Endothelial cell of umbilical vein (primary cell): ENCODE measurements at regions not wholly inside any gene's neighbourhood (a gene's known extent, or its start where the extent isn't known, plus 50 kb on each side); places are given as distances from the start of the nearest gene placed in this dataset.

ENCODE experiments used
- BruUV-seq: library from RNA; stranded (reverse); fragments of 400-500 nt; replicated peaks from 2 replicates; lab custom pipeline; 2021; lab: Mats Ljungman, UMichigan
- CTCF ChIA-PET: fragments of 300-600, 350-600 bp; sonication (Branson Sonifier 250); formaldehyde crosslinking; loops from one replicate; lab custom pipeline; 2021; ENCODE audit warnings: antibody characterized with exemption, inconsistent platforms; lab: Charles Lee
- POLR2A ChIA-PET: fragments of 300-600, 350-600 bp; sonication (Branson Sonifier 250); formaldehyde crosslinking; loops from one replicate; lab custom pipeline; 2021; ENCODE audit warnings: antibody characterized with exemption, inconsistent platforms; lab: Charles Lee
- DNase-seq: peaks from one replicate; pipeline ENCODE4 v3.0.0-alpha.2; 2011; ENCODE audit warnings: low read depth, low spot score
- FAIRE-seq: peaks from 2 replicates; lab custom pipeline; 2011; peaks lifted over from hg19 to GRCh38; lab: Jason Lieb, UNC
- H2AFZ ChIP-seq: 2 replicates; pipeline ENCODE4 v1.6.0; 2012; ENCODE audit warnings: low read depth, low read length, control low read depth, inconsistent platforms
- H3K27ac ChIP-seq: 2 replicates; pipeline ENCODE4 v1.5.1; 2011; ENCODE audit warnings: low read depth, mild to moderate bottlenecking, control low read depth, low read length, moderate library complexity; ENCODE audit not compliant: insufficient read depth
- H3K27me3 ChIP-seq, 2 experiments: 2 replicates each; pipeline versions ENCODE4 v1.6.0 to v1.6.1; 2011; ENCODE audit warnings: low read length in 2 of 2, mixed read lengths in 1 of 2; ENCODE audit not compliant: control insufficient read depth in 2 of 2, insufficient read depth in 2 of 2
- H3K36me3 ChIP-seq, 2 experiments: 2 replicates in 1 of 2; 3 replicates in 1 of 2; pipeline ENCODE4 v1.5.1; 2011; ENCODE audit warnings: low read length in 2 of 2, mild to moderate bottlenecking in 1 of 2, moderate library complexity in 1 of 2; ENCODE audit not compliant: control insufficient read depth in 2 of 2, insufficient read depth in 2 of 2; ENCODE audit errors: extremely low read depth in 1 of 2
- H3K4me1 ChIP-seq: 3 replicates; pipeline ENCODE4 v1.5.1; 2011; ENCODE audit warnings: mild to moderate bottlenecking, low read length; ENCODE audit not compliant: control insufficient read depth, insufficient read depth; ENCODE audit errors: extremely low read depth
- H3K4me2 ChIP-seq: 2 replicates; pipeline ENCODE4 v1.6.1; 2011; ENCODE audit warnings: low read length, control low read depth, mixed read lengths; ENCODE audit not compliant: insufficient read depth
- H3K4me3 ChIP-seq, 3 experiments: fragments of 200-600 bp in 1 of 3; sonication (generic), shearing (Covaris generic) in 1 of 3; replicated peaks in 1 of 3; 2 replicates each; pipeline ENCODE4 v1.5.1; 2011 to 2016; ENCODE audit warnings: control low read depth in 3 of 3, low read length in 3 of 3, mild to moderate bottlenecking in 2 of 3, inconsistent platforms in 1 of 3, low read depth in 1 of 3, moderate library complexity in 1 of 3; ENCODE audit not compliant: insufficient read depth in 1 of 3
- H3K79me2 ChIP-seq: 2 replicates; pipeline ENCODE4 v1.6.0; 2012; ENCODE audit warnings: low read length, inconsistent platforms; ENCODE audit not compliant: control insufficient read depth, insufficient read depth
- H3K9ac ChIP-seq: replicated peaks from 2 replicates; pipeline ENCODE3; 2011; ENCODE audit warnings: low read length, control low read depth; ENCODE audit not compliant: insufficient read depth; ENCODE audit errors: extremely low read depth
- H3K9me1 ChIP-seq: replicated peaks from 3 replicates; pipeline ENCODE4 v1.6.0; 2011; ENCODE audit warnings: mild to moderate bottlenecking, low read length; ENCODE audit not compliant: control insufficient read depth, insufficient read depth; ENCODE audit errors: extremely low read depth
- H3K9me3 ChIP-seq: replicated peaks from 2 replicates; pipeline ENCODE4 v1.5.1; 2012; ENCODE audit warnings: low read length, inconsistent platforms; ENCODE audit not compliant: control insufficient read depth, insufficient read depth
- H4K20me1 ChIP-seq: replicated peaks from 2 replicates; pipeline ENCODE3; 2011; ENCODE audit warnings: mild to moderate bottlenecking, low read length; ENCODE audit not compliant: control insufficient read depth, insufficient read depth; ENCODE audit errors: extremely low read depth
- EZH2 ChIP-seq: IDR thresholded peaks from 2 replicates; pipeline ENCODE4 v1.6.1; 2012; ENCODE audit warnings: borderline replicate concordance, low read depth, mild to moderate bottlenecking, moderate library complexity, low read length, inconsistent platforms; ENCODE audit not compliant: severe bottlenecking
- FOS ChIP-seq: IDR thresholded peaks from 2 replicates; pipeline ENCODE4 v1.6.1; 2011; ENCODE audit warnings: mild to moderate bottlenecking, low read length, moderate library complexity, borderline replicate concordance; ENCODE audit not compliant: insufficient read depth
- GATA2 ChIP-seq: IDR thresholded peaks from 2 replicates; pipeline ENCODE4 v1.7.0; 2011; ENCODE audit warnings: low read depth, mild to moderate bottlenecking, moderate library complexity, mixed read lengths, low read length; ENCODE audit not compliant: insufficient read length, insufficient read depth
- JUN ChIP-seq: IDR thresholded peaks from 2 replicates; pipeline ENCODE4 v1.6.1; 2011; ENCODE audit warnings: borderline replicate concordance, low read depth; ENCODE audit not compliant: insufficient read length, insufficient read depth
- MYC ChIP-seq: IDR thresholded peaks from one replicate; pipeline ENCODE4 v1.6.1; 2011; ENCODE audit warnings: mild to moderate bottlenecking, low read depth, low read length
- POLR2A ChIP-seq: IDR thresholded peaks from 2 replicates; pipeline ENCODE4 v1.6.1; 2012; ENCODE audit warnings: low read depth, mild to moderate bottlenecking, control low read depth, low read length
- POLR2AphosphoS5 ChIP-seq: IDR thresholded peaks from 2 replicates; pipeline ENCODE4 v1.6.1; 2012; ENCODE audit warnings: low read depth, mild to moderate bottlenecking, control low read depth, low read length, moderate library complexity; ENCODE audit not compliant: insufficient read depth
- dilution Hi-C: fragments of 300-500 bp; cut with MboI; formaldehyde crosslinking; loops from one replicate; pipeline ENCODE4 v1.15.0; 2019; ENCODE audit warnings: low sequenced_read_pairs; ENCODE audit not compliant: extremely low pct_ligation_motif_present
- intact Hi-C: fragments of 100-400 bp; cut with micrococcal nuclease; formaldehyde crosslinking; loops from one replicate; pipeline ENCODE4 v1.10.0; 2022
- TF ChIP-seq, protein P1 (sequence below), 2 donors: IDR thresholded peaks; 1 replicate in 1 of 2; 2 replicates in 1 of 2; pipeline ENCODE4 v1.5.1; 2011; ENCODE audit warnings: low read length in 2 of 2, mild to moderate bottlenecking in 2 of 2, moderate library complexity in 2 of 2, control low read depth in 1 of 2, inconsistent platforms in 1 of 2, low read depth in 1 of 2; ENCODE audit not compliant: insufficient read depth in 1 of 2; ENCODE audit errors: extremely low read depth in 1 of 2
- TF ChIP-seq, protein P2 (sequence below): IDR thresholded peaks from 2 replicates; pipeline ENCODE4 v1.6.1; 2011; ENCODE audit not compliant: insufficient read depth, insufficient read length

GRCh38 chr2:6216234-6216633 lies 524.0 kb downstream of the SOX11 start:
- no peak for FAIRE-seq
- no peak overlapping the region for H2AFZ ChIP-seq
- no peak overlapping the region for H3K9ac ChIP-seq
- no peak for DNase-seq
- H3K27ac ChIP-seq: no peak overlapping the region
- no peaks in the 10 kb centered on the region for H4K20me1 ChIP-seq
- H3K4me1 ChIP-seq: no peaks in the 10 kb centered on the region
- no peaks in the 10 kb centered on the region for H3K36me3 ChIP-seq
- no peaks in the 10 kb centered on the region for H3K27me3 ChIP-seq
- BruUV-seq: no TSS peak
- dilution Hi-C loops: no loop called here
- intact Hi-C loops: no loop called here
- TF ChIP-seq FOS (no peak), POLR2AphosphoS5 (no peak), POLR2A (no peak), MYC (no peak), EZH2 (no peak)
- H3K79me2 ChIP-seq: no peaks in the 10 kb centered on the region
- no peaks in the 10 kb centered on the region for H3K9me1 ChIP-seq
- no peak overlapping the region for H3K4me2 ChIP-seq
- H3K4me3 ChIP-seq: no peak overlapping the region
- peaks cover 3% of the 10 kb centered on the region for H3K9me3 ChIP-seq
- POLR2A ChIA-PET: no interaction called here
- CTCF ChIA-PET: no interaction called here

DNA sequence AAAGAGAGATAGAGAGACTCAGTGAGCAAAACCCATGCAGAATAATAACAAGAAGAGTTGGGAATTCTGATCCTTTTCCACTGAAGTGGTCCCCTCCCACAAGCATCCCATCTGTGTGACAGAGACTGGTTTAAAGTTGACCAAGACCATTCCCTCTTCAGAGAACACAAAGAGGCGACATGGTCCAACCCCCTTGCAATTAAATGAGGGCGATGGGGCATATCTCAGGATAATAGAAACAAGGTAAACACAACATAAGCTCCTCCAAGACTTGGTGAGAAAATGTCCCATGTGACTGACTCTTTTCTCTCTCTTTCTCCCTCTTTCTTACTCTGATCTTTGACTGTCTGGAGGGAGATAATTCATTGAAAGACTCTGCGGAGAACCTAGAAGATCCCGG lies 526.7 kb downstream of the SOX11 start:
- ChIA-PET CTCF (no interaction called here), POLR2A (no interaction called here)
- Histone ChIP-seq H3K9me3 (no peaks in the 10 kb centered on the region), H3K27ac (no peak overlapping the region), H3K79me2 (no peaks in the 10 kb centered on the region), H2AFZ (no peak overlapping the region), H3K4me2 (no peak overlapping the region), H3K9me1 (no peaks in the 10 kb centered on the region), H3K27me3 (no peaks in the 10 kb centered on the region), H4K20me1 (no peaks in the 10 kb centered on the region), H3K4me3 (no peak overlapping the region), H3K4me1 (no peaks in the 10 kb centered on the region), H3K9ac (no peak overlapping the region), H3K36me3 (no peaks in the 10 kb centered on the region)
- TF ChIP-seq EZH2 (no peak), POLR2A (no peak), GATA2 (no peak), FOS (no peak), POLR2AphosphoS5 (no peak), MYC (no peak), JUN (no peak)
- TF ChIP-seq, protein P1, sequence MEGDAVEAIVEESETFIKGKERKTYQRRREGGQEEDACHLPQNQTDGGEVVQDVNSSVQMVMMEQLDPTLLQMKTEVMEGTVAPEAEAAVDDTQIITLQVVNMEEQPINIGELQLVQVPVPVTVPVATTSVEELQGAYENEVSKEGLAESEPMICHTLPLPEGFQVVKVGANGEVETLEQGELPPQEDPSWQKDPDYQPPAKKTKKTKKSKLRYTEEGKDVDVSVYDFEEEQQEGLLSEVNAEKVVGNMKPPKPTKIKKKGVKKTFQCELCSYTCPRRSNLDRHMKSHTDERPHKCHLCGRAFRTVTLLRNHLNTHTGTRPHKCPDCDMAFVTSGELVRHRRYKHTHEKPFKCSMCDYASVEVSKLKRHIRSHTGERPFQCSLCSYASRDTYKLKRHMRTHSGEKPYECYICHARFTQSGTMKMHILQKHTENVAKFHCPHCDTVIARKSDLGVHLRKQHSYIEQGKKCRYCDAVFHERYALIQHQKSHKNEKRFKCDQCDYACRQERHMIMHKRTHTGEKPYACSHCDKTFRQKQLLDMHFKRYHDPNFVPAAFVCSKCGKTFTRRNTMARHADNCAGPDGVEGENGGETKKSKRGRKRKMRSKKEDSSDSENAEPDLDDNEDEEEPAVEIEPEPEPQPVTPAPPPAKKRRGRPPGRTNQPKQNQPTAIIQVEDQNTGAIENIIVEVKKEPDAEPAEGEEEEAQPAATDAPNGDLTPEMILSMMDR (IDR thresholded peaks at IDR 0.05; ENCODE audit: extremely low read depth in 1 of 2, insufficient read depth in 1 of 2, low read depth in 1 of 2, low read length in 2 of 2): no peak
- TF ChIP-seq, protein P2, sequence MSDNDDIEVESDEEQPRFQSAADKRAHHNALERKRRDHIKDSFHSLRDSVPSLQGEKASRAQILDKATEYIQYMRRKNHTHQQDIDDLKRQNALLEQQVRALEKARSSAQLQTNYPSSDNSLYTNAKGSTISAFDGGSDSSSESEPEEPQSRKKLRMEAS: no peak
- intact Hi-C loops (no loop called here), dilution Hi-C loops (no loop called here)
- FAIRE-seq (no peak), DNase-seq (no peak)
- no TSS peak for BruUV-seq
